ENCODE measurements at regions not wholly inside any gene's neighbourhood (a gene's known extent, or its start where the extent isn't known, plus 50 kb on each side); places are given as distances from the start of the nearest gene placed in this dataset.

DNA sequence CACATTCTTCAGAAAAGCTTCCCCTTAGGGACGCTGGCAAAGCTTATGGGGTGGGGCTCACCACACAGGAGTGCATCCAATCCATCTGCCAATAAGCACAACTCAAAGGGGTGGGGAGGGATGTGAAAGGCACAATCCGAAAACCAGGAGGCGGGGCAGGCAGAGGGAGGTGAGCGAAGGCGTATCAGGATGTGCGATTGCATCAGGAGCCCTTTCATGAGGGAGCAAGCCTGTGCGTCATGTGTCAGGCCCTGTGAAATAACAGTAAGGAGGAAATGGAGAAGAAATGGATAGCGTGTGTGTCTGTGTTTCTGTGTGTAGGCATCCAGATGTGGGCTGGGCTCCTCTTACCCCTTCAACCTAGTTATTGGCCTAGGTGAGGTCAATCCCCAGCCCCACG lies 382.4 kb upstream of the CDH4 start:
- DNase-seq, result no peak

DNA sequence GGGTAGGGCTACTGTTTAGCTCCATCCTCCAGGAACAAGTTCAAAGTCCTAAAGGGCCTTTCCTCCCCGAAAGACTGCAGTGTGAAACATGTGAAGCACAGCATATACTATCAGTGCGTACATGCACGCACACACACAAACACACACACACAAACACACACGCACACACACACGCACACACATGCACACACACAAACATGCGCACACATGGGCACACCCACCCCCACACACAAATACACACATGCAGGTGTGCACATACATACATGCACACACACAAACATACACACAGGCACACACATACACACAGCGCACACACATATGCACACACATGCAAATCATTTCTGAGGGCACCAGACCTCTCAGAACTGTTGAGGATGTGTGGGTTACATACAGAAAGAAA lies 382.0 kb upstream of the CDH4 start:
- DNase-seq, result no peak

GRCh38 chr20:60872224-60872623 lies 379.8 kb upstream of the CDH4 start:
- DNase-seq, result no peak

- no peak for DNase-seq
These were observed 374.8 kb upstream of the CDH4 start for GRCh38 chr20:60877071-60877857.

GRCh38 chr20:60882836-60883235 lies 369.2 kb upstream of the CDH4 start:
- DNase-seq, result no peak

DNA sequence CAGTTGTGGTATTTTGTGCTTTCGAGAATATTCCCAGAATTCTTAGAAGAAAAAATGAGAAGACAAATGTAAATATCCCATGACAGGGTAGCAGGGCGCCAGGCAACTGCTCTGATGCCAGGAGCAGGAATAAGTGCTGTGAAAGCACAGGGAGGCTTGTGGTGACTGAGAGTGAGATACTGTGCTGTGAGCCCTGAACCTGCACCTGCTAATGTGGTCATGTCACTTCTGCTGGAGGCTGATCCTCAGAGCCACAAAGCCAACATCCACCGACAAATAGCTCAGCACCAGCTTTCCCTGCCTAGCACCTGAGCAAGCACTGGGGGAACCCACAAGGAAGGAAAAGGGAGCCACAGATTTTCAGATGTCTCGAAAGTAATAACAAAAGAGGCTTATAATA lies 368.6 kb upstream of the CDH4 start:
- DNase-seq, result no peak

DNA sequence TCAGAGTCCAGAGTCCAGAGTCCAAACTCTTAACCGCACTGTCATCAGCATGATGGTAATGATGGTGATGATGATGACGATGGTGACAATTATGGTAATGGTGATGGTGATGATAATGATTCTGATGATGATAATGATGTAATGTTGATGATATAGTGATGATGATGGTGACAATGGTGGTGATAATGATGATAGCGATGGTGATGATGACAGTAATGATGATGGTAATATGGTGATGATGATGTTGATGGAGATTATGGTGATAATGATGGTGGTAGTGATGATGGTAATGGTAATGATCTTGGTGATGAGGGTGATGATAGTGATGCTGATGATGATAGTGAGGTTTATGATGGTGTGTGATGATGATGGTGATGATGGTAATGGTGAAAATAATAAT lies 367.8 kb upstream of the CDH4 start:
- DNase-seq, result no peak

DNA sequence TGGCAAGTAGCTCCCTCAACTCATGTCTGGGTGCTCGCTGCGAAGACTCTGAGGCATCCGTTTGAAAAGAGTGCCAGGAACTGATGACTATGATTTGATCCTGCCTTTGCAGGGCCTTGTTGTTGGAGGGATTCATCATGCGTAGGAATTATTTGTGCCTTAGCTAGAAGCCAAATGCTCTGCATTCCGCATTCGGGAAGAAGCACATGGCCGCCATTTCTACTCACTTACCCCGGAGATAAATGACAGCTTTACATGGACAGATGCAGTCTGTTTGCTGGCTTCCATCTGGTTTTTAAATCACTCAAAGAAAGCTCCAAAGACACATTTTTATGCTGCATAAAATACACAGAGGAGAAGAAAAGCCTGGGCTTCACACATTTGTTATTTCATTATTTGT lies 363.3 kb upstream of the CDH4 start:
- DNase-seq, result no peak

GRCh38 chr20:60892095-60892813 lies 359.8 kb upstream of the CDH4 start:
- DNase-seq, result no peak

DNA sequence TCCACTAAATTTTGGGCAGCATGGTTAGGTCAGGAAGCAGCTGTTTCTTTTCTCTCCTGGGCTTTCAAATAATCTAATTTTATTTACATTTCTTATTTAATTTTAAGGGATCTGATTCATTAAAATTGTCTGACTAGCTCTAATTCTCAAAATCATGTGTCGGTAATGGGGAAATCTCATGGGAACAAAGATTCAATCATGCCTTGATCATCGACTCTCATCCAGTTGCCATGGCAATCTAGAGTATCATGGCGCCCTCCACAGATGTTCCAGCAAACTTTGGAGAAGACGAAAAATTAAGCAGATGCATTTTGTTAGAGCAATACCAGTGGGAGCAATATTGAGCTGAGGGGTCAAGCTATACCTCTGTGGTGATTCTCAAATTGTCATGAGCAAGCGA lies 358.0 kb upstream of the CDH4 start:
- DNase-seq, result no peak

- no peak for DNase-seq
These were observed 356.5 kb upstream of the CDH4 start for GRCh38 chr20:60895363-60896079.

DNA sequence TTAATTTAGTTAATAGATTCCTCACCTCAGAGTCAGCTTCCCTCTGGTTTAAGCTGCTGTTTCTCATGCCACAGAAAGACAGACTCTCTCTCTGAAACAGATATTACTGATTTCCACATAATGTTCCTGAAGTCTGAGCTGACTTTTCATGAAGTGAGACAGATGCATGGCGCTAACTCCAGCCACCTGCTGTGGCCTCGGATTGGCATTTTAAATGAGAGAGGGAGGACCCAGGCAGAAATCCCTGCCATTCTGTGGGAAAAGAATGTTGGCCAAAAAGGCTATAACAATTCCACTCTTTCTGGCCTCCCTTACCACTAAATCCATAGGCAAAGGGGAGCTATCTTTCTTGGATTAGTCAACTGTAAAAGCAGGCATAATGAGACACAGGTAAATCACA lies 354.1 kb upstream of the CDH4 start:
- DNase-seq, result no peak

DNA sequence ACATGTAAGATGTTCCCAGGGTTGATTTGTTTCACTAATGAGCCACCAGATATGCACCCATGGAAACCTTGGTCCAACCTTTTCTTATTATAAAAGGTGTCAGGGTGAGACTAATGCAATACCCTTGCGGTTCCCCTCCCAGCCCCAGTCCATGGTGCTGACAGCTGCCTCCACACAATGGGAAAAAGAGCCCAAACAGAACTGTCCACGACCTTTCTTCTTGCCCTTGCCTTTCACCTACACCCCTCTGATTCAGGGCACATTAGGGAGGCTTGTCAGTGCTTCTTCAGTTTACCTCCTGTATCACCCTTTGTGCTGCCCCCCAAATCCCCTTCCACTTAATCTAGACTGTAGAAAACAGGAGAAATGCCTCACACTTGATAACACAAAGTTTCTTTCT lies 352.7 kb upstream of the CDH4 start:
- DNase-seq, result no peak

DNA sequence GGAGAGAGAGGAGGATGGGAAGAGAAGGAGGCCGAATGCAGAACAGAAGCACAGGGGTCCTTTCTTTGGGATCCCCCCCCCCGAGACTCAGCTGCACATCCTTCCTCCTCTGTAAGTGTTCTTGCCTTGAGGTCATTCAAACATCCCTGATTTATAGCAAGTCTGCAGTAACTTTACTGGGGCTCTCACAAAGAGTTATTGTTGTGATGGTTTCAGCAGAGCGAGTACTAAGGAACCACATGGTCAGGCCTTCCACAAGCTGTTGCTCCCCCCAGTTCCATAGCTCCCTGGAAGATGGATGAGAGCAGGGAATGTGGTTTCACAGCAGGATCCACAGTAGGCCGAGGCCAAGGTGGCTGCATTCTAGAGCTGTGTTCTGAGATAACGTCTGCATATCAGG lies 351.4 kb upstream of the CDH4 start:
- DNase-seq, result no peak

DNA sequence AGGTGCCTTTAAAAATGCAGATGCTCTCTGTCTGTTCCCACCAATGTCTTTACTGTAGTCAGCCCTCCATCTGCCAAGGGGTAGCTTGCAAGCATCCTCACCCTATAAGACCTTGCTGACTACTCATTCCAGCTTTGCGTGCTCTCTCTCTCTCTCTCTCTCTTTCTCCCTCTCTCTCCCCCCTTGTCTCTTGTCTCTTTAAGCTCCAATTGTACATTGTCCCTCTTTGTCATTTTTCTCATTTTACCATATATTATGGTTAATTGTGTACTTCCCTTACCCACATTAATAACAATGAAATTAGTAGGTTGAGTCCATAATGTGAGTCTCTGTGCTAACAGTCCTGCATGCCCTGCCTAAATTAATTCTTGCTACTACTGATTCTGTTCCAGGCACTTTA lies 350.2 kb upstream of the CDH4 start:
- no peak for DNase-seq

DNA sequence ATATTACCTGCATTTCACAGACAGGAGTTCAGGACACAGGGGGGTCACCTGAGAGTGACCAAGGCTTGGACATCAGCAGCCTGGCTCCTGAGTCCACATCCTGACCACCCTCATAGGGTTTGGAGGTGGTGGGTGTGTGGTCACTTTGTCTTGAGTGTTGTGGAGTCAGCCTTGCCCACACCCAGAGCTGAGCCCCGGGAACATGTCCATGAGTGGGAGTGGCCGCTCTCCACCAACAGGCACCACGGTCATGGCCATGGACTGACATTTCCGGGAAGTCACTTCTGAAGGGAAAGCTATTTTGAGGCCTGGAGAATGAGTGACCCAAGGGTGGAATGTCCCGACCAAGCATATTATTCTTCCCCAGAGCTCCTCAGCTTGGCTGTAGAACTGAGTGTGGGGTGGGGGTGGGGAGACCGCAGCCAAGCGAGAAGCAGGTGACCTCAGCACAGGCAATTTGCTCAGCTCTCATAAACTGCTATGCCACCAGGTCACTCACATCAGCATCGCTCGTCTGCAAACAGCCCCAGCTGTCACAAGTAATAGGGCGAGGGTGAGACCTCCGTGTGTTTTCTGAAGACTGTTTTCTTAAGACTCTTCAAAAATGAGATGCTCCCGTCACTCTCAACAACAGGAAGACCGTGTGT lies 348.6 kb upstream of the CDH4 start:
- no peak for DNase-seq

DNA sequence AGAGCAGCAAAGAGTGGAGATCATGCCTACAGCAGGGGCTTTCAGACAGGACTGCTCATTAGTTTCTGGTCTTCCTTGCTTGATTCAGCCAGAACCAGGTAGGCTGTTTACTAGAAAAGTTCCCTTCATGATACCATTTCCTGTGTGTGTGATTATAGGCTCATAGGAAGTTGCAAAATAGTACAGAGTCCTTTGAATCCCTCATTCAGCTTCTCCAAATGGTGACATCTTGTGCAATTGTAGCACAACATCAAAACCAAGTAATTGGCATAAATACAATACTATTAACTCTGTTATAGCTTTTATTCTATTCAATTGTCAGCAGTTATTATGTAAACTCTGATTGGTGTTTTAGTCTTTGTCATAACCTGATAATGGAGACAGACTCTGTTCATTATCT lies 347.3 kb upstream of the CDH4 start:
- DNase-seq, result no peak

GRCh38 chr20:60905919-60906318 lies 346.1 kb upstream of the CDH4 start:
- DNase-seq, result no peak

DNA sequence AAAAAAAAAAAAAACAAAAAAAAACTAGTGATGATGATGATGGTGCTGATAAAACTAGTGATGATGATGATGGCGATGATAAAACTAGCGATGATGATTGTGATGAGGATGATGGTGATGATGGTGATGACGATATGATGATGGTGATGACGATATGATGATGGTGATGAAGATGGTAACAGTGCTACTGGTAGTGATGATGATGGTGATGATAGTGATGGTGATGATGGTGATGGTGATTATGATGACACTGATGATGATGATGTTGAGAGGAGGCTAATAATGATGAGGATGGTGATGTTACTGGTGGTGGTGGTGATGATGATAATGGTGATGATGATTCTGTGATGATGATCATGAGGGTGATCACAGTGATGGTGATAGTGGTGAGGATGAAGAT lies 345.5 kb upstream of the CDH4 start:
- no peak for DNase-seq

- DNase-seq, result no peak
These were observed 338.8 kb upstream of the CDH4 start for GRCh38 chr20:60913298-60913697.

DNA sequence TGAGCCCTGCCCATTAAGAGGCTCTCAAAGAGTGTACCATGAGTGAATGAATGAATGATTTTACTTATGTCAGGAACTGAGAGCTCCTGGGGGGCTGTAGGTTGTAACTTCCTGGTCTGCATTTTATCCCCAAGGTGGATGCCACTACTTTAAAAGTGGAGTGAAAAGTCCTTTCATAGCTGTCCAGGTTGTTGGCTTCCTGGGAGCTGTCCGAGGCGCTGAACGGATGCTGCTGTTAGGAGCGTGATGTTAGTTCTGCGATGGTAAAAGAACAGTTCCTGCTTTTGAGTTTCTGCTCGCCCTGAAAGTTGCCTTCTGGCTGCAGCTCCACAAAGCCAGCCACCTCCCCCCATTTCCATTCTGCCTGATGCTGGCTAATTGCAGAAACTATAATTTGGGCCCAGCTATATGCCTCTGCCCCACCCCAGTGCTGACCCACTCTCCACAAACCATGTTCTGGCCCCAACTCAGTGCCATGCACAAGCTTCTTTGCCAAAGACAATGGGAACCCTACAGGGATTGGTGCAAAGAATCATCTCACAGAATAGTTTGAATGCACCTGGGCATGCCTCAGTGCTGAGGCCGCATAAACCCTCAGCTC lies 330.9 kb upstream of the CDH4 start:
- DNase-seq, result no peak

GRCh38 chr20:60926831-60927230 lies 325.2 kb upstream of the CDH4 start:
- no peak for DNase-seq

DNA sequence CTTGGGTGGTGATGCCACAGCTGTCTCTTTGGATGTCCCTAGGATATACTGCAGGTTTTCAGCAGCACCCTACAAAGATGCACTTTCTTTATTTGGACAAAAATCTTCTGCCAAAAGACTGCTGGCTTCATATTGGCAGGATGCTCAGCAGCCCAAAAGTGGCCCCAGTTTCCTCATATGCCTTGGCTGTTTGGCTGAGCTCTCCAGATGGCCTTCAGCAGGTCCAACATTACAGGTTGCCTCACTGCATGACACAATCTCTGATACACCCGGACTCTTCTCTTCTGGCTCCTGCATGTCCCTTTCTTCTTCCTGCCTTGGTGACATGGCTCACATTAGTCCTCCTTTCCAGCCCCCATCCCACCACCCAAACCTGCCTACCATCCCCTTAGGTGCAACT lies 323.7 kb upstream of the CDH4 start:
- DNase-seq, result no peak

All from inflammatory macrophage (primary cell).